AG04449 (cell line): ENCODE measurements at regions not wholly inside any gene's neighbourhood (a gene's known extent, or its start where the extent isn't known, plus 50 kb on each side); places are given as distances from the start of the nearest gene placed in this dataset.

Source experiments
- CTCF ChIA-PET: fragments of 350-600 bp; formaldehyde crosslinking; extraction: SDS; loops from one replicate; lab custom pipeline; 2021; ENCODE audit warnings: antibody characterized with exemption; lab: Yijun Ruan, JAX
- POLR2A ChIA-PET: fragments of 400-600, 350-600 bp; formaldehyde crosslinking; extraction: SDS; loops from one replicate; lab custom pipeline; 2020; ENCODE audit warnings: antibody characterized with exemption, inconsistent platforms; lab: Yijun Ruan, JAX
- DNase-seq: peaks from one replicate; pipeline ENCODE4 v3.0.0-alpha.2; 2010; ENCODE audit warnings: low read depth, low spot score
- H3K4me3 ChIP-seq: 2 replicates; pipeline ENCODE4 v1.5.1; 2011; ENCODE audit warnings: low read depth, mild to moderate bottlenecking, control low read depth, low read length
- CTCF ChIP-seq: IDR thresholded peaks from one replicate; pipeline ENCODE4 v1.5.1; 2011; ENCODE audit warnings: mild to moderate bottlenecking, moderate library complexity, low read length, control low read depth, inconsistent platforms; ENCODE audit not compliant: insufficient read depth; ENCODE audit errors: missing control alignments

GRCh38 chr13:102960959-102961358, 105.3 kb downstream of the SLC10A2 start:
- no peak overlapping the region for H3K4me3 ChIP-seq
- no peak for TF ChIP-seq CTCF
- POLR2A ChIA-PET, result no interaction called here
- CTCF ChIA-PET, result no interaction called here
- no peak for DNase-seq

DNA sequence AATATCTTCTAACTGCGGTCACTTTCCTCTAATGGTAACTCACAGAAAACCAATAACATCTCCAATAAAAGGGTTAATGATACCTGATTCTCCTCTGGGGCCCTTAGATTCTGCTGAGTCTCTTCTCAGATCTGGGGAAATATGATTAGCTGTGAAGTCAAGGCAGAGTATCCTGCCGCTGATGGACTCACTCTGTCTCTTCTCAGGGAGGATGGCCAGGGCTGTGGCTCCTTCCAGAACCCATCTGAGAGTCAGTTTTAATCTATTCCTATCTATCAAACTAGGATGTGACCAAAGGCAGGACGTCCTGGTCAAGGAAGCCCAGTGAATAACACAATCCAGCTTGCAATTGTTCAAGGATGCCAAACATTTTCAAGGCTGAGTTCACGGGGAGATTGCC, 109.8 kb downstream of the SLC10A2 start:
- CTCF ChIA-PET, result no interaction called here
- no peak overlapping the region for H3K4me3 ChIP-seq
- POLR2A ChIA-PET, result no interaction called here

GRCh38 chr13:102954350-102954749, 108.5 kb downstream of the ERCC5 start:
- CTCF ChIA-PET, result no interaction called here

More for the DNA sequence above, 109.8 kb downstream of the SLC10A2 start:
- no peak for TF ChIP-seq CTCF
- no peak for DNase-seq

GRCh38 chr13:102951808-102952207, 106.0 kb downstream of the ERCC5 start:
- CTCF ChIA-PET, result no interaction called here
- POLR2A ChIA-PET, result no interaction called here
- no peak overlapping the region for H3K4me3 ChIP-seq
- TF ChIP-seq CTCF, result no peak
- no peak for DNase-seq

More at GRCh38 chr13:102954350-102954749, 108.5 kb downstream of the ERCC5 start:
- POLR2A ChIA-PET, result no interaction called here
- H3K4me3 ChIP-seq, result no peak overlapping the region
- TF ChIP-seq CTCF, result no peak
- no peak for DNase-seq

DNA sequence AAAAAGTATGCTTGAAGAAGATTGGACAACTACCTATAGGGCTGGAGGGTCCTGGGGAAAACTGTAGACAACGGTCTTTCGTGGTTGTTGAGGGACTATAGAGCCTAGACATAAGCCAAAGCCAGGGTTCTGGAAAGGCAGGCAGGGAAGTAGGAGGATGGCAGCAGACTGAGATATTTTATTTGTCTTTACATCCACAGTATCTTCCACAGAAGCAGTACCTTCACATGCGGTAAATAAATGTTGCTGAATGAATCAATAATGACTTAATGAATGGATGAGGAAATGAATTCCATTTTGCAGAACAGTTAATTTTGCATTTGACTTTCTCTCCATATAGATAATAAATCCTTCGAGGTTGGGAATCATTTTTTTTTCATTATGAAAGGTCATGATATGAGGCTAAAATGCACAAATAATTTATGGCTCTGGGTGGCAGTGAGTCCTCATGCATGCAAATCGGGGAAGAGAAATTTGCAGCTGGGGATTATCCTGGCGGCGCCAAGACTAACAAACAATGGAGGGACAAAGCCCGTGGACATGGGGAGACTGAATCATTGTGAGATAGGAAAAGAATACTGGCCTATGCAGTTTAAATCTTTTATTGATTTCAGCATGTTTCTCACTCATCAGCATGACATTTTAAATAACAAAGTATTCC, 102.0 kb downstream of the ERCC5 start:
- H3K4me3 ChIP-seq, result no peak overlapping the region
- CTCF ChIA-PET, result no interaction called here
- DNase-seq, result no peak
- no peak for TF ChIP-seq CTCF
- POLR2A ChIA-PET, result no interaction called here

DNA sequence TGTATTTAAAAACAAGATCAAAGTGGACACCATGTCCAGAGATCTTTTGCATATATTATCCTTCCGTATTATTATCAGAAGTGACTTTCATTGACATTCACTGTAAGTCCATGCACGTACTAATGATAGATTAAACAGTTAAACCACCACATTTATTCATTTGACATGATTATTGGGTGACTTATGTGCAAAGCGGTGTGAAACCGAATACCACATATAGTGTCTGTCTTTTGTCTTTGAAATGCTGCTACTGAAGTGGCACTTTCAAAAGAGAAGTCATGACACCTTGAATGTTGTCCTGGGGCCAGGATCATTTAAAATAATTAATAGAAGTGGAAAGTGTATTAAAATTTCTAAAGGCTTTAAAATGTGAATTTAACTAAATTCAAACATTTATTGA, 100.1 kb downstream of the ERCC5 start:
- TF ChIP-seq CTCF, result no peak
- ChIA-PET CTCF (no interaction called here), POLR2A (no interaction called here)
- no peak for DNase-seq
- no peak overlapping the region for H3K4me3 ChIP-seq
